22Rv1 (cell line): ENCODE measurements at regions not wholly inside any gene's neighbourhood (a gene's known extent, or its start where the extent isn't known, plus 50 kb on each side); places are given as distances from the start of the nearest gene placed in this dataset.

Experiments used
- CTCF ChIP-seq: fragments of 450-650 bp; IDR thresholded peaks from 2 replicates; pipeline ENCODE4 v1.5.1; 2017; ENCODE audit warnings: mild to moderate bottlenecking
- ZFX ChIP-seq: fragments of 450-650 bp; IDR thresholded peaks from 2 replicates; pipeline ENCODE4 v1.6.1; 2017; ENCODE audit warnings: antibody characterized with exemption, borderline replicate concordance

GRCh38 chr11:104279587-104279986 is 115.6 kb upstream of the PDGFD start:
- TF ChIP-seq CTCF (no peak), ZFX (no peak)
